OCI-LY7 (cell line): ENCODE measurements at regions not wholly inside any gene's neighbourhood (a gene's known extent, or its start where the extent isn't known, plus 50 kb on each side); places are given as distances from the start of the nearest gene placed in this dataset.

ENCODE experiments used
- CTCF ChIP-seq: fragments of 200-600 bp; sonication (generic); conservative IDR thresholded peaks from 2 replicates; pipeline ENCODE4 v1.5.1; 2014; ENCODE audit warnings: mild to moderate bottlenecking, antibody characterized with exemption, low read length, moderate library complexity, mixed read lengths
- EZH2phosphoT487 ChIP-seq: fragments of 200-600 bp; sonication (generic); IDR thresholded peaks from 2 replicates; pipeline ENCODE4 v1.6.1; 2018; ENCODE audit warnings: low read depth, borderline replicate concordance, mild to moderate bottlenecking, mixed run types, antibody characterized with exemption, low read length, moderate library complexity, mixed read lengths

GRCh38 chr6:84921891-84922290 is 157.5 kb upstream of the TBX18 start:
- no peak for TF ChIP-seq CTCF
- TF ChIP-seq EZH2phosphoT487: no peak
